AG20443 (cell line): ENCODE measurements at regions not wholly inside any gene's neighbourhood (a gene's known extent, or its start where the extent isn't known, plus 50 kb on each side); places are given as distances from the start of the nearest gene placed in this dataset.
"Not testable (repeated sequence)": the region's sequence is repeated elsewhere in the genome, so short reads cannot be mapped to it uniquely, and the experiment has no call there.

Experiments used
- DNase-seq: peaks from one replicate; pipeline ENCODE4 v3.0.0; 2012; ENCODE audit warnings: low spot score, mixed read lengths

DNA sequence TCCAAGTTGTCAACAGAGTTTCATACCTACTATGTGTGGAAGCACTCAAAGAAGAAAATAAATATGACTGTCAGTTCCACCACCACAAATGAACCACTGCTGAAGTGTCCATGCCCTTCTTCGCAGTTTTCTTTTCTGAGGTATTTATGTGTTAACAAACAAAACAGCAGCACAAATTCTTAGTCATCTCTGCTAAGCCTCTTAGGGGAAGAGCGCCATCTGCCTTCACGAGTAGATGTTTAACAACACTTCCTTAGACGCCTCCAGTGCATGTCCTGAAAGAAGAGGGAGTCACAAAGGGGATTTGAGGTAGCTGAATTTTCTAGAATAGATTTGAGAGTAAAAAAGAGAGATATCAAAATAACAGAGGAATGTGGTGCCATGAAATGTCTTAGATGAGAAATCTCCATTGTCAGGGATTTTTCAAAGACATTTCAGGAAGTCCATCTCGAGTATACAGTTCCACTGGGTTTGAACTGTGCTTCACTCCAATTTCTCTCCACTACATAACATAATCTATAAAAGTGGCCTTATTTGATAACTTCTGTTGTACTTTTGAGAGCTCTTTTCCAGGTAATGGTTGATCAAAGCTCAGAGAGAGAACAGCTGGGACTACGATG is 775.3 kb upstream of the POM121L12 start:
- no peak for DNase-seq

DNA sequence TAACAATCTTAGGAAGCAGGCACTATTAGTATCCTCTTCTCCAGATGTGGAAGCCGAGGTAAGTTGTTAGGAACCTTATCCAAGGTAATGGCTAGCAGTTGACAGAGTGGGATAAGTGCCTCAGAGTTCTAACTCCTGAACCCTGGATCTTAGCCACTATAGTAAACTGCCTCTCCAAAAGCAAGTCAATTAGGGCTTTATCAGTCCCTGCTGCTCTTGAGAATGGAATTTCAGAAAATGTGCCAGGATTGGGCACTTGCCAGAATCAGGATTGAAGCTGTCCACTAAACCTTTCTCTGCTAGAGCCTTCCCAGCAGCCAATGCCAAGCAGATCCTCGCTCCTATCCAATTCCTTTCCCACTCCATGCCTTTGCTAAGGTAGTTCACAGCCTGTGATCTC is 777.5 kb upstream of the POM121L12 start:
- DNase-seq, result no peak

GRCh38 chr7:52254396-52255010 is 780.9 kb upstream of the POM121L12 start:
- no peak for DNase-seq

- no peak for DNase-seq
Measured at GRCh38 chr7:52253953-52254352, 781.5 kb upstream of the POM121L12 start.

- no peak for DNase-seq
Measured at GRCh38 chr7:52249741-52250140, 785.7 kb upstream of the POM121L12 start.

- DNase-seq, result no peak
Measured at GRCh38 chr7:52247518-52247917, 787.9 kb upstream of the POM121L12 start.

- DNase-seq, result no peak
Measured at GRCh38 chr7:52243685-52244084, 791.7 kb upstream of the POM121L12 start.

DNA sequence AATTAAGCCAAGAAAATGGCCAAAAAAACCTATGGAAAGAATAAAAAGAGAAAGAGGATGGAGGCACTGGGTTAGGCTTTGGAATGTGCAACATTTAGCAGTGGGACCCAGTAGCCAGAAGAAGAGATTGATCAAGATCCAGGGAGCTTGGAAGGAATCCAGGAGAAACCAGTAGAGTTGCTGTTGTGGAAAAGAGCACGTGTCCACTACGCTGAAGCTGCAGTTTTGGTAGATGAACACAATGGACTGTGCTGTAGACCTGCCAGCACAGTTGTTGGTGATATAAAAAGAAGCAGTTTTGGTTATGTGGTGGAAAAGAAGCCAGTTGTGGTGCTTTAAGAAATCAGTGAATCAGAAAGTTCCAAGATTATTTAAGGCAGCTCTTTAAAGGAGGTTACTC is 802.2 kb upstream of the POM121L12 start:
- DNase-seq, result no peak

DNA sequence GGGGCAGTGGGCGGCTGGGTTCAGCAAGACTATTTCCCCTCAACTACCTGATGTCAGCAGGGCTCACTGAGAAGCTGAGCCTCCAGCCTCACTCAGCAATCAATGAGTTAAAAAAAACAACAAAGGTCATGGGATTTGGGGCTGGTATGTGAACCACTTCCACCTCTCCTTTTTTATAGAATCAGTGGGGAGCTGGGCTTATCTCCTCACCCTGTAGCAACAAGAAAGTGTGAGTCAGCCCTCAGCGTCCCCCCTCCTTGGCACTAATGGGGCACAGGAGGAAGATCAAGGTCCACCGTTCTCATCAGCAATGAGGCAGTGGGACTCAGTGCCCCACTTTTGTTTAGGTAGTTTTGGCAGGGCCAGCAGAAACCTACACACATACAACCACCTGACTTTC is 823.5 kb upstream of the POM121L12 start:
- no peak for DNase-seq

GRCh38 chr7:52209614-52210013 is 825.8 kb upstream of the POM121L12 start:
- no peak for DNase-seq

- DNase-seq, result no peak
Measured at GRCh38 chr7:52197221-52197620, 838.2 kb upstream of the POM121L12 start.

GRCh38 chr7:52195664-52196063 is 839.8 kb upstream of the POM121L12 start:
- DNase-seq, result no peak

GRCh38 chr7:52189153-52189778 is 846.2 kb upstream of the POM121L12 start:
- DNase-seq, result no peak

DNA sequence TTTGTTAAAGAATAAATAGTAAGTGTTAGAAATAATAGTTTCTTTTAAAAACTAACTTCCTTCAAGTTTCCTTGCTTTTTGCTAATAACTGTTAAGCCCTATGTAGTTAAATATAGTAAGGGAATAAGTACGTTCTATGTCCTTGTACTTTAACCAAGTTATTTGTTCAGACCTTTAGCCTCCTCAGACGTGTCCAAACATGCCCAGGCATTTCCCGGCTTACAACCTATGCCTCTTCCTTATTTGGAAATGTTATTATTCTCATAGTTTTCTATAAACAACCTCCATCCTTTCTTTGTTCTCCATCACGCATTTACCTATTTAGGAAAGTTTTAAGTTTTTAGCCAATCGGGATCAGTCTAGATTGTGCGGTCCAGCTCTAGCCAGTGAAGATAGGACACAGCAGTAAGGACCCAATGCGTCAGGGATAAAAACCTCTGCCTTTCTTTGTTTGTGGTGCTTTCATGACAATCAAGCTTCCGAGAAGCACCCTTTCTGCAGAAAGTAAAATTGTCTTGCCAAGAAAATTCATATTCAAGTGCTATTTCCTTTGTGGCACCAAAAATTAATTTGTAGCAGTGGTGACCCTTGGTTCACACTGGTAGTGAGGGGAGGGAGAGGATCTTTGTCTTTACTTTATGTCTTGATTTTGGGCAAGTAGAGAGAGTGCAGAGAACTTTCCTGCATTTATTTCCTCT is 851.3 kb upstream of the POM121L12 start:
- DNase-seq, result no peak

DNA sequence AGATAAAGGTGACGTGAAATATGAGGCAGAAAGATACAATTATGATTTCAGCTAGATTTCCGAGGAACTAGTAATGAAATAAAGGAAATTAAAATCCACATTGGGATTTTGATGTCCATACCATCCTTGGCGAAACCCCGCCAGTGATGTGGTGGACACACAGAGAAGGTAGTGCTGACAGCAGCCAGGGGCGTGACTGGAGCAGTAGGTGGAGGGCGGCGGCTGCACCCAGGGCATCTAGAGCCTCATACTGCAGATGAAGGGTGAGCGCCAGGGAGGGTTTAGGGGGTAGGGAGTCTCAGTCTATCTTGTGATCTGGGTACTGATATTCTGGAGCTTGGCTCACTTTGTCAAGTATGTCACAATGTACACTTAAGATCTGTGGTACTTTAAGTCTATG is 855.5 kb upstream of the POM121L12 start:
- no peak for DNase-seq

GRCh38 chr7:52168085-52168484 is 851.5 kb upstream of the COBL start:
- DNase-seq, result no peak

- DNase-seq, result no peak
Measured at GRCh38 chr7:52163311-52163710, 846.7 kb upstream of the COBL start.

DNA sequence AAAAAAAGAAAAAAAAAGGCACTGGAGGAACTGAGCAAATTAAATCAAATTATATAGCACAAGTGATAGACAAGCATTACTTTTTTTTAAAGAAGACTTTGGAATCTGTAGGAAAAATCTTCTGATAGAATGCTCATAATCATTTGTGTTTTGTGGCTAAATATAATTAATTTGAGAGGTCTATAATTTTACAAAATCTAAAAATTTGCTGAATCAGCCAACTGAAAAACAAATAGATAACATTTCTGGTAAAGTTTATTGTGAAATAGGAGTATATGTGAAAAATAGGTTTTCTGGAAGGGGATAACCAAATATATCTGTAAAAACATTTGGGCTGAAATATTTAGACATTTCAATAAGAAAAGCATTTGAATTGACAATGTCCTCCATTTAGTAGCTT is 844.9 kb upstream of the COBL start:
- DNase-seq, result no peak

- not testable (repeated sequence) for DNase-seq
Measured at GRCh38 chr7:52159421-52159820, 842.8 kb upstream of the COBL start.

DNA sequence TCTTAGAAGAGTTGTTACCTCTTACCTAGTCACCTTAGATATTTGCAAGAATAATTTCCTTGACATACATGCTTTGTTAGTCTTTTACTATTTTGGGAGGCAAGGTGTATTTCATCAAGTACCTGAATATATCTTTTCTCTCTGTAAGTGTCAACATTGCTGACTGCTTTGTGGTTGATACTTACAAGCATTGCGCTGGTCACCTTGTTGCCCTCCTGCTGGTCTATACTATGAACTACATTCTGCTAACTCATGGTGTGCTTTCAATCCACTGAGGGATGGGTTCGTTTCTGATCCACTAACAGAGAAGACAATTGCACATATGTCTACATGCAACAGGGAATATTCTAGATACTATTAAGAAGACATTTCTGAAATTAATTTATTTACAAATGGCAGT is 837.8 kb upstream of the COBL start:
- no peak for DNase-seq

GRCh38 chr7:52151559-52151958 is 835.0 kb upstream of the COBL start:
- DNase-seq, result no peak

DNA sequence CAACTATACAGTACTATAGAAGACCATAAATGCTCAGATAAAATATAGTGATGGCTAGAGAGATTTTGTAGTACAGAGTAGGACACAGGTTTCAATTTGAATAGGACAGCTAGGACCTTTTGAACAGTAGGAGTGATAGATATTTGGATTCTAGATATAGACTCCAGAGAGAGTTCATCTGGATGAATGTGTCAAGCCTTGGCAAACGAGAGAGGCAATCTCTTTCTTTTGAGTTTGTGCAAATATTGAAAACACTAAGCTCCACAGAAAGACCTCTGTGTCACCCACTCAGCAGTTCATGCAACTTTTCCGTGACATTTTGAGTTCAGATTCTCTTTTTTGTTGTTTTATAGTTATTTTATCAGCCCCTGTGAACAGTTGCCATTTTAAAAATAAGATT is 834.3 kb upstream of the COBL start:
- DNase-seq, result no peak
